Suppressor macrophage treated with lipopolysaccharide for 4 hours (primary cell): ENCODE measurements at regions not wholly inside any gene's neighbourhood (a gene's known extent, or its start where the extent isn't known, plus 50 kb on each side); places are given as distances from the start of the nearest gene placed in this dataset.

Experiments
- DNase-seq: peaks from one replicate; pipeline ENCODE4 v3.0.0-alpha.2; 2020

DNA sequence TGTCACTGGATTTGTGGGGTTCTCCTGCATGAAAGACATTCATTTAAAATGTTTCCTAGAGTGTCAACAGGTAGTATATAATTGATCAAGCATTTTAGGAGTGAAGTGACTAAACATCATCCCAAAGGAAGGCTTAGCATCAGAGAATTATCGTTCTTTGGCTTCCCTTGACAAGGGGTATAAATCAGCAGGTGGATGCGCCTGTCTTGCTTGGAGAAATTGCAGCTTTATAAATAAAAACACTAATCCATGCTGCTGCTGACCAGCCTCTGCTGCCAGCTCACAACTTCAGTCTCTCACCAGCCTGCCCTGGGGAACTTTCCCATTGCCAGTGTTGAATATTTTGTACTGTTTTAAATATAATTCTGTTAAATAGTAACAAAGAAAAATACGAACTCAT is 1184.7 kb upstream of the TENM4 start:
- no peak for DNase-seq

DNA sequence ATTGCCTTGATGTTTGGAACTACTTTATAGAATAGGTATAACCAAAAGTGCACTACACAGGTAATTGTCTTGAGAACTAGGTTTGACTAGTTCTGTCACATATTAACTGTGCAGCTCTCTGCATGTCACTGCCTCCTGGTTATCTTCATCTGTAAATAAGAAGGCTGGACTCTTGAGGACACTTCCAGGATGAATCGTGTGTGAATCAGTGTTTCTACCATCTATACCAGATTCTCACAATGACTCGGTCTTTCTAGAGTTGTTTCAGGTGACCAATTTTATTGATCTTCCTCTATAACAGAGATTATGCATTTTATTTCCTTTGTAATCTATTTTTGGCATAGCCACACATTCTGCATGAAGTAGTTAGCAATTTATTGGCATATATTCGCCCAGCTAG is 1181.0 kb upstream of the TENM4 start:
- DNase-seq: no peak

DNA sequence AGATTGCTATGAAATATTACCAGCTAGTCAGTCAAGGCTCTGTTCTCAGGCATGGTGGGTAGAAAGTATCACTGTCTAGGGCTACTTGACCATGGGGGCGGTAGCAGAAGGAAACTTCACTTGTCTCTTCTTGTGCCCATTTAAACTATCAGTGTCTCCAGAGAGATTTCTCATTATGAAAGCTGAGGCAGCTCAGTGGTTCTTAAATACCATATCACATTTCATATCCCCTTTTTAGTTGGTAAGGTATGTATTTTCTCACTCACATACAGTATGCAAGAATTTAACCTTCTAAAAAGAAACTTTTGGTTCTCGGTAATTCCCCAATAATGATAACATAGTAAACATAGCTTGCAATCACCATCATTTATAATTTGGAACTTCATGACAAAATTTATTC is 1180.0 kb upstream of the TENM4 start:
- no peak for DNase-seq

DNA sequence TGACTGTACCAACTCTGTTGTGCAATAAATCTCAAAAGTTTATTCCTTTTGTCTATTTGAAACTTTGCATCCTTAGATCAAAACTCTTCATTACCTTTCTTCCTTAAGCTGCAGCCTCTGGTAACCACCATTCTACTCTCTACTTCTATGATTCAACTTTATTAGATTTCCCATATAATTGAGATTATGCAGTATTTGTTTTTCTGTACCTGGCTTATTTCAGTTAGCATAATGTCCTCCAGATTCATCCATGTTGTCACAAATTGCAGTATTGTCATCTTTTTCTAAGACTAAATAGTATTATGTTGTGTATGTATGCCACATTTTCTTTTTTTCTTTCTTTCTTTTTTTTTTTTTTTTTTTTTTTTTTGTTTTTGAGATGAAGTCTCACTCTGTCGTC is 1176.3 kb upstream of the TENM4 start:
- DNase-seq: no peak

DNA sequence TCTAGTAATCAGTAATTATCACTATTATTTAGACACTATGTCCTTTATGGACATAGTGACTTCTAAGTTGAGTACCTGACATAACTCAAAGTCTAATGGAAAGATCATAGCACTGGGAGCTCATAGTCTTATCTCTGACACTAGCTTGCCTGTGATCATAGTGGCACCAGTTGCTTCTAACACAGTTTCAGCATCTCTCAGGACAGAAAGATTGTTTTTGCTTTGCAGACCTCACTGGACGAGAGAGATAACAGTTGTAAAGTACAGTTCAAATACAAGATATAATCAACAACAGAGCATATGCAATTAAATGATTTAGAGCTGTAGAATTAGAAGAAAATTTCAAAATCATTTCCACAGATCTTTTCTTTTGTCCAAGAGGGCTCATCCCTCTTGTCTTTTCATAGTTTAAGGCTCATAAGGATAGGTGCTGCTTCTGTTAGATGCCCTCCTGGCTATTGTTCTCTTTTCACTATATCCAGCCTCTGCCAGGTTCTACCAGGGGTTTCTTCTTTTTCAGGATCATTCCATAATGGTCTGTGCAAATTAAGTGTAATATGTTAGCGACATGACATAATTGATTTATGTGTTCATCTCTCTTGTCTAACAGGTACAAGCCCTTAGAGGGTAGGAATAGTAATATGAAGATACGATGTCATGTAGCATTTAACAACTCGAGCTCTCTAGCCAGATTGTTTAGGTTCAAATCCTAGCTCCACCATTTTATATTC is 1175.4 kb upstream of the TENM4 start:
- DNase-seq: no peak

DNA sequence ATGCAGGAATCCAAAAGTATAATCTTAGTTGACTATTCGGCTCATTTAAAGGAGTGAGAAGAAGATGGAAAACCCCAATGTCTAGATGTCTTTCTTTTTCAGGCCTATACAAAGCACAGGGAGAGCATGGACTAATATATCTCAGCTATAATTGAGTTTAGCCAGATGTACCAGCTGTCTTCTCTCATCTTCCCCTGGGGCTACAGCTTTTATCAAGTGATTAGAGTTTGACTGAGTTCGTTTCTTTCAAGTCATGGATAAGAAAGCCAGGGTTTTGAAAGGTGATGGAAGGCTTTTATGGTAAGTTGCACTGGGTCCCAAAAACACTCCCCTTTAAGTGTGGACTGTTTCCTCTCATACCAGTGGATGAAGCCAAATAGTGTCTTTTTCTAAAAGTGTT is 1172.8 kb upstream of the TENM4 start:
- DNase-seq: no peak

DNA sequence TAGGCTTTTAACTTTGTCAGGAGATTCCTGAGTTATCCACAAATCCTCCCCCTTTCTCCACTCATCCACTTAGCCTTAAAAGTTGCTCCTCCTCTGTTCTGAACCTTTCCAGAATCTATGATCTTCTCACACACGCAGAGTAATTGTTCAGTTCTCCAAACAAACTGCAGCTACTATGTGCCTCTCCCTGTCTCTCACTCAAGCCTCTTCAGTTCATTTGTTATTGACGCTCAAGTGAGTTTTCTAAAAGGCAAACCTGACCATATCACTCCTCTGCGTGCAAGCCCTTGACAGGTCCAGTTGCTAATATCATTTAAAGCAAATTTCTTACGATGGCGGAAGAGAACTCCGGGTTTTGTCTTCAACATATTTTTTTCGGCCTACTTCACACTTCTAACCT is 1169.7 kb upstream of the TENM4 start:
- DNase-seq: no peak

DNA sequence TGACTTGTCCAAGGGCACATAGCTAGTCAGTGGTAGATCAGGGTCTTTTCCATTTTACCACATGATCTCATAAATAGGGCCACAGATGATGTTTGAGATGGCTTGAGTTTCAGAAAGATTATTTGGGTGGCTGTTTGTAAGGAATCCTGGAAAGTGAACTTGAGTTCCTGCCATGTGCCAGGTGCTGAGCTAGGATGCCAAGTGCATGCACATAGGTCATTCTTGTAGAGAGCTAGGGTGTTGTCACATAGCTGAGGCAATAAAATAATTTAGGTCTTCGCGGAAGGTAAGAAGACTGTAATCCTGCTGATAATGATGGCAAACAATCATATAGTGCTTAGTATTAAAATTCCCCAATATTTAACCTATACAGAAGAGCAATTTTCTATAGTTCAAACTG is 1162.6 kb upstream of the TENM4 start:
- no peak for DNase-seq

DNA sequence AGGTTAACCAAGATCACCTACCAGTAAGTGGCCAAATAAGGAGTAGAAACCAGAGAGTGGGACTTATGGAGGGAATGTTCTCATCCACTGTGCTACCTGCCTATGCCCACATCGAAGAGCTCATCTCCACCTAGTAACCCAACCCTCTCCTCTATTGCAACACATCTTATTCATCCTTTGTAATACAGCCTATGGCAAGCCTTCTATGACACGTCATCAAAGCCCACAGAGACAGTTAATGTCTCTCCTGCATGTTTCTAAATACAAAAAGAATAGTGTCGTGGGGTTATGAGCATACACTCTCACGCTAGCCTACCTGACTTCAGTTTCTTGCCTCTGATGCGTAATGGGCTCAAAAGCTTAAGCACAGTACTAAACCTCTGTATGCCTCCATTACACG is 1158.1 kb upstream of the TENM4 start:
- DNase-seq: no peak

DNA sequence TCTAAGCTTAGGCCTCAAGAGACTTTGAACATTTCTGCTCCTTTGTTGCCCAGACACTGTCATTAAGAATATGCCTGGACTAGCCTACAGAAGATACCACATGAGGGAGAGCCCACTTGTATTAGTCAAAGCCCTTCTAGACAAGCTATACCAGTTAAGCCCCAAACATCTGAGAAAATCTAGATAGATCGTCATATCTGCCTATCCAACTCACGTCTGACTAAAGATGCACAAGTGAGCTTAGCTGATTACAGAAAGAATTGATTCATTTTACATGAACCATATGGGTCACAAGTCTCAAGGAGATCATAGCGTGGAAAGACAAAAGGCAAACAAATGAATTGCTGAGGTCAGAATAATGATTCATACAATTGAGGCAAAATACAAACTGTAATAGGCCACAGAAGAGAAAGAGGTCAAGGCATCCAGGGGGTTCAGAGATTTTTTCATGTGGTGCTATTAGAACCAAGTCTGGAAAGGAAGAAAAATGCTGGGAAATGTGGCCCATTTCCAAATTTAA is 1155.5 kb upstream of the TENM4 start:
- no peak for DNase-seq

DNA sequence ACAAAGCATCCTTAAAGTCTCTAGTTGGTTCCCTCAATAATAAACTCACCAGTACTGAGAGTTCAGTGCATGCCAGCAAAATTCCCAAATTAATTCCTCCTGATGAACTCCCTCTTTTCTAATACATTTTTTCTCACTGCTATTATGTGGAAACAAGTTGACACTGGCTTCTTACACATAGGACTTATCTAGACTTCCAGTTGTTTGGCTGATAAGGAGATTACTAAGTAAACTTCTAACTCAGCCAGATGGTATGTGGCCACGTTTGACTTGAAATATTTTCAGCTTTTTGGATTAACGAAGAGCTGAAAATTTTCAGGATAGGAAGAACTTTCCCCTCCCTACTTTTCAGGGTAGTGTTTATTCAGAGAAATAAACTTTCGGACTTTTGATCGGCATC is 1154.2 kb upstream of the TENM4 start:
- DNase-seq: no peak

DNA sequence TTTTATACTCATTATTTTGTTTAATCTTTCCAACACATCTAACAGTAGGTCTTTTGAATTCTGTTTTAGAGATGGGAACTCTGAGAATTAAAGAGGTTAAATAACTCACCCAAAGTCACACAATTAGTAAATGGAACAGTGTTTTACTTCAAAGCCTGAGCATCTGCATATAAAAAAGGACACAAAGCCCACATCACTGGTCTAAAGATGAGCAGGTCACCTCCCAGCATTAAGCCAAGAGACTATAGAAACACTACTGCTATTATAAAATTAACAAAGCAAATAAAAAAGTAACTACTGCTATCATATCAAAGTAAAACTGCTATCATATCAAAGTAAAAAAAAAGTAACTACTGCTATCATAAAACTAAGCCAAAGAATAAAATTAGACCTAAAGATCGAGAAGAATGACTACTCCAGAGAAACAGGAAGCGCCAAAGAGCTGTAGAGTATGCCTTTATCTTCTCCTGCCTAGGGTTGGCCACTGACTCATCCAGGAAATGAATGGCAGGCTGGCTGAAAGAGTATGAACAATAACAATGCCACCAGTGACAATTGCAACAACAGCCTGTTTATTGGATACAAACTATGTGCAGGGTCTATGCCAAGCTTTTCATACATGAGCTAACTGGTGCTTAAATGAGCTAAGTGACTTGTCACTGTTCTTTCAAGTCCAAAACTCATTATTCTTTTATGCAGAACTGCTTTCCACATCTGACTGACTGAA is 1153.0 kb upstream of the TENM4 start:
- no peak for DNase-seq

DNA sequence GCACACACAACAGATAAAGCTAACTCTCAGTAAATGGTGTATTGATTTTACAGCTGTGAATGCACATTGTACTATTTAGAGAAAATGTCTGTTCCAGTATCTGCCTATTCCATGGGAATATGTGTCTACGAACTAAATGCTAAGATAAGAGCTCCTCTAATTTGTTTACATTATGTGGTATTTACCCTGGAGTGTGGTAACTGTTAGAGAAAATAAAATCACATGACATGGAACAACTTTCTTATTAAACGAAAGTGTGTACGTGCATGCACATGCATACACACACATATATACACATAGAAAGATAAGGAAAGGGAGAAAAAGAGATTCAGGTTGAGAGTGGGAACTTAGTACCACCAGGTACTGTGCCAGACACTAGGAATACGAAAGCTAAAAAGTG is 1151.7 kb upstream of the TENM4 start:
- DNase-seq: no peak

DNA sequence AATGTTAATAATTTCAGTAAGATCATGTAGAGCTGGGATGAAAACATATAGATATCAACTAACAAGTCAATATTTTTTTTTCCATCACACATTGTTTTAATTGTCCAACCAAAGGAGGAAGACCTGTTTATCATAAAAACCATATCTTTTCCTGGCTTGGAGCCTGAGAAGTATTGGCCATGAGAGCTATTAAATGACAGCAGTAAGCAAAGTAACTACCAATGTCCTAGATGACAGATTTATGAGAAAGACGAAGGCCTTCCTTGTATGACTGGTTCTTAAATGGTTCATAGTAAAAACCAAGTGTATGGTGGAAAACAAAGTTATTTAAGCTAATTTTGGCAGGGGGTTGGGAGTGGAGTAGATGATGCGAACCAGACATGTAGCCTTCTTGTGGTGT is 1147.1 kb upstream of the TENM4 start:
- no peak for DNase-seq

DNA sequence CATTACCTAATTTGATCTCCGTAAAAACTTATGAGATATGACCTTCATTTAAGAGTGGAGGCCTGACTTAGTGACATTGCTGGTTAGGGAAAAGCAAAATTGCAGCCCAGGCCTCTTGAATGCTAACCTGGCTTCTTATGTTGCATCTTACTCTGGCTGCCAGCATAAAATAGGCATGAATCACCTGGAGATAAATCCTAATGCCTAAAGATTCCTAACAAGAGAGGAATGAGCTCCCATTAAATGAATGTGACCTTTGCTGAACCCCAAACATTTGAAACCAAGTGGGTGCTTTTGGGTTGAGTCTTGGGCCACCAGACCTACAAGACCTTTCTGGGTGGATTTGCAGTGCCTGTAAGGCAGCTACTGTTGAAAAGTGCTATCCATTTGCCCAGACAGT is 1145.6 kb upstream of the TENM4 start:
- DNase-seq: no peak

DNA sequence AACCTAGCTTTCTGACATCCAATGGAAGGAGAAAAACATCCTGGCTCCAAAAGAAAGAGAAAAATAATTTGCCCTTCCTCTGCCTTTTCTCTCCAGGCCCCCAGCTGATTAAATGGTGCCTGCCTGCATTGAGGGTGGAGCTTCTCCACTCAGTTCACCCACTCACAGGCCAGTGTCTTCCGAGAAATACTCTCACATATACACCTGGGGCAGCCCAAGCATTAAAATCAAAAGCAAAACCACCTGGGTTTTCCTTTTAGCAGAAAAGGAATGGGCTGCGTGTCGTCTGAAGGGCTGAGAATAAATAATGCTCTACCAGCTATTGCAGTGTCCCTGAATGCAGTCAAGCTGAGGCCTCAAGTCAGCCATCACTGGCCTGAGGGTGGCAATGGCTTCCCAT is 1143.8 kb upstream of the TENM4 start:
- DNase-seq: no peak

DNA sequence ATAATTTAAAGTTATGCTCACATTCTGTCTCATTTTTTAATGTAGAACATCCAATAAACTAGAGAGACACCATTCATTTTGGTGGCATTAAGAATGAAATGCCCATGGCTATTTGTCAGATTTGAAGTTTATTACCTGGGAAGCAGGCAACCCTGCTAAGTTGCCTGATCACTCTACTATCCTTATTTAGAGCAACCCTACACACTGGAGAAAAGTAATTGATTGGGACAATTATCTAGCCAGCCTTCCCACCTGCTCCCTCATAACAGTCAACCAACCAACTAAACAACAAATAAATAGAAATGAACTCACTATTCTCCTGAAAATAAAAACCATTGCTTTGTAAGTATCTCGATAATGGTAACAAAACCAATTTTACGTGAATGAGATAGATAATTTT is 1129.0 kb upstream of the TENM4 start:
- no peak for DNase-seq

DNA sequence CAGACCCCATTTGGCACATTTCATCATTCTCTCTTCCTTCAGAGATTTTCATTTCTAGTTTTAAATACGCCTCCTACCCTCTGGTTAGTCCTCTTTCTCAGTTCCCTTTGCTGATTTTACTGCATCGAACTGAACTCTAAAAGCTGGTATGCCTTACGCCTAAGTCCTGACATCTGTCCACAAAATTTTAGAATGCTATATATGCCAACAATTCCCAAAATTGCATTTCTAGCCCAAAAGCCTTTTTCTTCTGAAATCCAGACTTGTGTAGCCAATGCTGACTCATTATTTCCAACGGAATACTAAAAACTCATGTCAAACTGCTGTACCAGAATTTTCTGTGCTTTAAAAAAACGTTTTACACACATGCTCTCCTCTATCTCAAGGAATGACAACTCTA is 1124.4 kb upstream of the TENM4 start:
- no peak for DNase-seq

DNA sequence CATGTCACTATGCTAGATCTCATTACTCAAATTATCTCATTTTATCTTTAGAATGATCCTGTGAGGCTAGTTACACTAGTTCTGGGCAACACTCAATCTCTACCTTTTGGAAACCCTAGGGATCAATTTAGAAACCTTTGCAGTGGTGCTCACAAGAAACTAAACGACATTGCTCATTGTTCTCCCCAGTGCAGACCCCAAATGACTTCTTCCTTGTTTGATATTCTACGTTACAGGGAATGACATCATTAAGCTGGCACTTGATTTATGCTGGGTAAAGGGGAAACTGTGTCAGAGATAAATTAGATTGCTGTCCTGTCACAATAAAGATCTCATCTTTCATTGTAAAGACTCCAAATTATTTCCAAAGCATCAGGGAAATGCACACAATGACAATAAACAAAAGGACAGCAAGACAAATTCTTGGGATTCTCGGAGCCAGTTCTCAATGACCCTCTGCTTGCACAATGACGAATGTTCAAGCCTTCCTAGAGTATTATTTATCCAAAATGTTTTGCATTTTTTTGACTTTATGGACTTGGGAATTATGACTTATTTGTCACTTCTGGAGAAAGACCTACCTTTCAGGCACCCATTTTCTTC is 1121.8 kb upstream of the TENM4 start:
- DNase-seq: no peak

DNA sequence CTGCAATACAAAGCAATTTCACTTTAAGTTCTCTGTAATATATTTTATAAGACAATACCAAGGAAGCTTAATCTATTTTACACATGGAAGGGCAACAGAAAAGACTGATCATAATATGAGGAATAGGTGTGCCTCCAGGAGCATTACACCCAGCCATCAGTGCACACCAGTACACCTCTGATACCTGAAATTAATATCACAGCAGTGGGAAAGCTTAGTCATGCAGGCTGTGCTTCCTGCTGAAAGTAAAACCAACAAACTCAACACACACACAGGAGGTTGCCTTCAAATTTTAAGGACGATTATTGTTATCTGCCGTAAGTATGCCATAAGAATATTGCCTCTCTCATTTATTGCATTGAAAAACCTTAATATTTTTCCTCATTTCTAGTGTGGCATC is 1119.1 kb upstream of the TENM4 start:
- DNase-seq: no peak

DNA sequence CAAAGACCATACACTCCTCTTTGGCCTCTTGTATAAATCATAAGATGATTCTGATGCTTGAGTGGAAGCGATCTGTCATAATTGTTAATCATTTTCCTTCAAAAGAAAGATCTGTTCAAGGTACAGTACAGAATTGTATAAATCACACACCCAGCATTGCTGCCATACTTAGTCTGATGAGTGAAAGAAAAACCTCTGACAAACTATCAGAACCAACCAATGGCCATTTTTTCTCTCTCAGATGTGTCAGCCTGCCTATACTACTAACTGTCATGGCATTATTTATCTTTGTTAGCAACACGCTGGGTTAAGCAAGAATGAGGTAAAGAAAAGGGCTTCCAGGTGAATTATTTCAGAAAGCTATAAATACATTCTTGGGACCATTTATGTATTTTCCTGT is 1112.7 kb upstream of the TENM4 start:
- no peak for DNase-seq

DNA sequence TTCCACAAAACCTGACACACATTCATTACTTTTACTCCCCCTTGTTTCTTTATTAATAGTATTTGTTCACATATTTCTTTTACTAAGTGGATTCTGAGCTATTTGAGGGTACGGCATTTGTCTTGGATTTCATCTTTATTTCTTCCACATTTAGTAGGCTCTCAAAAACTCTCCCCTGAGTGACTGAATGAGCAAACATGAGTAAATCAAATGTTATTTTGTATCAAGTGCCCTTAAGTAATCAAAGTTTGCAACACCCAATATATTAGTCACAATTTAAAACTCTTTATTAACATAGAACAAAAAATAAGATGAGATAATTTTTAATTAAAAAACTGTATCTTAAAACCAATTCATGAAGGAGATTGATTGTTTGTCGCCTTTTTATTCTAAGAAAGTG is 1101.9 kb upstream of the TENM4 start:
- no peak for DNase-seq

DNA sequence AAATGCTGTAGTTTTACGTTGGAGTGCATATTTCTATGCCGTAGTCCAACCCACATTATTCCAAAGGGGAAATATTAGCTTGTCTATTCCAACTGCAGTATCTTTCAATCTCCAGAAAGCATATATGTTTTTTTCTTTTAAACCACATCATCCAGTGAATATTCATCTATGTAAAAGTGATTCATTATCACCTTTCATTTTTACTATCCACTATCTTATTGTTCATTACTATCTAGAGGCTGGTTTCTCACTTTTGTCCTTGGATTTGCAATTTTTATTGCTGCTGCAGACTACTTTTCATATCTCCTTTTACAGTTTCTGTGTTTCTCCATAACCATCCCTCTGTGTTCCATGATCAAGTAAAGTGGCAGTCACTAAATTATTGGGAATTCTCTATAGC is 1097.2 kb upstream of the TENM4 start:
- DNase-seq: no peak

DNA sequence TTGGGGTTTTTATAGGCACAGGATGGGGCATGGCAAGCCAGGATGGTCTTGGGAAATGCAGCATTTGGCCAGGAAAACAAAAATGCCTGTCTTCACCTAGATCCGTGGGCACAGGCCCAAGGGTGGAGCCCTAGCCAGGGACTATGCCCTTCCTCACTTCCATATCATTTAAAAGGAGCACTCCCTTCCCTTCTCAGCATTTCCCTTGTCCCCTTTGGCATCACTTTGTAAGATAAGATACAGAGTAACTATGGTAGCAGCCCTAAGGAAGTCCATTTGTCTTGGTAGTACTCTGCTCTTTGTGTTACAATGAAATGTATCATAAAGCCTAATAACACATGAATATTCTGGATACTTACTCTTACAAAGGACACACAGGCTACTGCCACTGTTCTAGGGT is 1092.6 kb upstream of the TENM4 start:
- DNase-seq: no peak
